MCF 10A (cell line): ENCODE measurements at regions not wholly inside any gene's neighbourhood (a gene's known extent, or its start where the extent isn't known, plus 50 kb on each side); places are given as distances from the start of the nearest gene placed in this dataset.

Source experiments
- BruUV-seq: library from RNA; stranded (reverse); fragments of 400-500 nt; replicated peaks from 2 replicates; lab custom pipeline; 2021; lab: Mats Ljungman, UMichigan
- CTCF ChIA-PET: fragments of 300-600 bp; sonication (Branson Sonifier 250); formaldehyde crosslinking; extraction: SDS; loops from one replicate; lab custom pipeline; 2021; ENCODE audit warnings: antibody characterized with exemption, inconsistent platforms; lab: Yijun Ruan, JAX
- POLR2A ChIA-PET: fragments of 300-600, 350-650 bp; sonication (Branson Sonifier 250); formaldehyde crosslinking; extraction: SDS; loops from one replicate; lab custom pipeline; 2020; ENCODE audit warnings: antibody characterized with exemption, inconsistent platforms; lab: Yijun Ruan, JAX
- DNase-seq: peaks from one replicate; pipeline ENCODE4 v3.0.0-alpha.2; 2018; ENCODE audit not compliant: unreplicated experiment
- H3K27ac Mint-ChIP-seq: one replicate; pipeline ENCODE4 v1.8.0; 2022; ENCODE audit warnings: mild to moderate bottlenecking, low read depth, mixed read lengths; ENCODE audit not compliant: unreplicated experiment
- H3K27me3 Mint-ChIP-seq: one replicate; pipeline ENCODE4 v1.8.0; 2022; ENCODE audit warnings: mixed read lengths; ENCODE audit not compliant: insufficient read depth, unreplicated experiment
- H3K36me3 Mint-ChIP-seq: one replicate; pipeline ENCODE4 v1.8.0; 2022; ENCODE audit warnings: mild to moderate bottlenecking, moderate library complexity, mixed read lengths; ENCODE audit not compliant: insufficient read depth, unreplicated experiment
- H3K4me1 Mint-ChIP-seq: one replicate; pipeline ENCODE4 v1.8.0; 2022; ENCODE audit warnings: mixed read lengths; ENCODE audit not compliant: insufficient read depth, unreplicated experiment
- H3K4me3 Mint-ChIP-seq: one replicate; pipeline ENCODE4 v1.8.0; 2022; ENCODE audit warnings: mild to moderate bottlenecking, moderate library complexity, mixed read lengths; ENCODE audit not compliant: unreplicated experiment
- H3K9me3 Mint-ChIP-seq: one replicate; pipeline ENCODE4 v1.8.0; 2022; ENCODE audit warnings: mixed read lengths; ENCODE audit not compliant: unreplicated experiment
- CTCF ChIP-seq: fragments of 200-600 bp; IDR thresholded peaks from one replicate; pipeline ENCODE4 v1.8.0; 2022; ENCODE audit warnings: antibody characterized with exemption, mild to moderate bottlenecking; ENCODE audit not compliant: unreplicated experiment
- intact Hi-C: fragments of 100-400 bp; cut with micrococcal nuclease; formaldehyde crosslinking; loops from 2 replicates; pipeline ENCODE4 v1.14.1; 2022

DNA sequence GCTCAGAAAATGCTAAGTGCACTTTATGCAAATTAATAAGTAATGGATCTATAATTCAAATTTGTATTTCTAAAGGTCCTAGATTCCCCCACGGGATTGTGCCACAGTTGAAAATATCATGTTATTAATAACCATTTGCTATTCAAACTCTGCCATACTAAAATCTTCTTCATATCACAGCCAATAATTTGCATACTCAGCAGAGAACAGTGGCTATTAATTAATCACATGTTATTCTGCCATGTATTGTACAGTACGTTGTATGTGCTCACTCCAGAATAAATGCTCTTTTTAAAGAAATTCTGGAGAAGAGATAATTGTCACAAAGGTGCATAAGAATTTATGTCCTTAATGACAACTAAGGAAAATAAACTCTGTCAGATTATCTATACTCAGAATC, 184.9 kb upstream of the LUZP2 start:
- BruUV-seq: no TSS peak
- H3K9me3 Mint-ChIP-seq: no peaks in the 10 kb centered on the region
- CTCF ChIA-PET: interaction anchor here (1.3 kb wide), 1 partner anchor 772 kb away, joined by 3 read pairs; no protein-coding TSS in a partner anchor
- H3K27me3 Mint-ChIP-seq: peaks cover 25% of the 10 kb centered on the region
- H3K27ac Mint-ChIP-seq: no peak overlapping the region
- intact Hi-C loops: no loop called here
- no peaks in the 10 kb centered on the region for H3K36me3 Mint-ChIP-seq
- POLR2A ChIA-PET: interaction anchor here (0.6 kb wide), 2 partner anchors 14 to 281 kb away, joined by 3 to 5 read pairs; no protein-coding TSS in a partner anchor
- no peak overlapping the region for H3K4me3 Mint-ChIP-seq
- H3K4me1 Mint-ChIP-seq: no peaks in the 10 kb centered on the region
- no peak for TF ChIP-seq CTCF
- DNase-seq: no peak

- Mint-ChIP-seq H3K27ac (no peak overlapping the region), H3K4me3 (no peak overlapping the region)
- TF ChIP-seq CTCF: no peak
Observed at GRCh38 chr11:24312464-24313238, 184.2 kb upstream of the LUZP2 start.

GRCh38 chr11:24321229-24321628, 175.6 kb upstream of the LUZP2 start:
- DNase-seq: no peak
- TF ChIP-seq CTCF: no peak
- Mint-ChIP-seq H3K27ac (no peak overlapping the region), H3K9me3 (no peaks in the 10 kb centered on the region), H3K27me3 (peaks cover 27% of the 10 kb centered on the region), H3K36me3 (no peaks in the 10 kb centered on the region), H3K4me1 (no peaks in the 10 kb centered on the region), H3K4me3 (no peak overlapping the region)
- POLR2A ChIA-PET: no interaction called here
- BruUV-seq: no TSS peak
- CTCF ChIA-PET: interaction anchor here (0.7 kb wide), 1 partner anchor 1384 kb away, joined by 4 read pairs; no protein-coding TSS in a partner anchor
- intact Hi-C loops: no loop called here

More at GRCh38 chr11:24312464-24313238, 184.2 kb upstream of the LUZP2 start:
- ChIA-PET POLR2A (interaction anchor here (0.6 kb wide), 1 partner anchor 15 kb away, joined by 3 read pairs; no protein-coding TSS in a partner anchor), CTCF (no interaction called here)
- H3K27me3 Mint-ChIP-seq: peaks cover 30% of the 10 kb centered on the region
- H3K4me1 Mint-ChIP-seq: no peaks in the 10 kb centered on the region
- intact Hi-C loops: no loop called here
- no peaks in the 10 kb centered on the region for H3K9me3 Mint-ChIP-seq
- no peak for DNase-seq
- H3K36me3 Mint-ChIP-seq: no peaks in the 10 kb centered on the region
- BruUV-seq: no TSS peak

GRCh38 chr11:24324211-24324610, 172.6 kb upstream of the LUZP2 start:
- Mint-ChIP-seq H3K36me3 (no peaks in the 10 kb centered on the region), H3K9me3 (no peaks in the 10 kb centered on the region), H3K27ac (no peak overlapping the region), H3K4me3 (no peak overlapping the region), H3K4me1 (no peaks in the 10 kb centered on the region), H3K27me3 (no peaks in the 10 kb centered on the region)
- intact Hi-C loops: no loop called here
- TF ChIP-seq CTCF: no peak
- ChIA-PET CTCF (interaction anchor here (0.6 kb wide), 1 partner anchor 48 kb away, joined by 3 read pairs; no protein-coding TSS in a partner anchor), POLR2A (no interaction called here)
- no TSS peak for BruUV-seq
- no peak for DNase-seq
